ENCODE measurements at regions not wholly inside any gene's neighbourhood (a gene's known extent, or its start where the extent isn't known, plus 50 kb on each side); places are given as distances from the start of the nearest gene placed in this dataset.
"Not testable (repeated sequence)": the region's sequence is repeated elsewhere in the genome, so short reads cannot be mapped to it uniquely, and the experiment has no call there.

- DNase-seq (ENCODE audit: low read depth, low spot score), result no peak
- in situ Hi-C loops (cut with HindIII; ENCODE audit: low pct_unique_long_range_greater_than_20kb, low sequenced_read_pairs), result no loop called here
Observed at GRCh38 chr5:122639033-122639432, 135.8 kb upstream of the SNX2 start.

DNA sequence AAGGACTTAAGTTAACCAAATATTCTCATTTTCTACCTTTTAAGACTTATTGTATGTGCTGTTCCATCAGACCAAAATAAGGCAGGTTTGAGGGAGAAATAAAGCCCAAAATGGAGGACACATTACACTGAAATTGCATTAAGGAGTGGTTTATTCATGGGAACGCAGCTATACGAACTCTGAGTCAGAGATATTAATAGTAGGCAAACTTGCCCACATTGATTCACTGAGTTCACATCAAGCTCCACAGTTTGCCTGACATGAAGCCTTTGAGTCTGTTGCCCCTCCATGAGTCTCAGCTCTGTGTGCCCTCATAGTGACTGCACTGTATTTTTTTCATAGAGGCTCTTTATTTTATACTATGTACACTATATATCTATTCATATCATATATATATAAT lies 135.0 kb upstream of the SNX2 start:
- DNase-seq (ENCODE audit: low read depth, low spot score), result no peak
- in situ Hi-C loops (cut with HindIII; ENCODE audit: low pct_unique_long_range_greater_than_20kb, low sequenced_read_pairs), result no loop called here

GRCh38 chr5:122649080-122649479 lies 125.8 kb upstream of the SNX2 start:
- DNase-seq (ENCODE audit: low read depth, low spot score), result no peak
- in situ Hi-C loops (cut with HindIII; ENCODE audit: low pct_unique_long_range_greater_than_20kb, low sequenced_read_pairs), result no loop called here

DNA sequence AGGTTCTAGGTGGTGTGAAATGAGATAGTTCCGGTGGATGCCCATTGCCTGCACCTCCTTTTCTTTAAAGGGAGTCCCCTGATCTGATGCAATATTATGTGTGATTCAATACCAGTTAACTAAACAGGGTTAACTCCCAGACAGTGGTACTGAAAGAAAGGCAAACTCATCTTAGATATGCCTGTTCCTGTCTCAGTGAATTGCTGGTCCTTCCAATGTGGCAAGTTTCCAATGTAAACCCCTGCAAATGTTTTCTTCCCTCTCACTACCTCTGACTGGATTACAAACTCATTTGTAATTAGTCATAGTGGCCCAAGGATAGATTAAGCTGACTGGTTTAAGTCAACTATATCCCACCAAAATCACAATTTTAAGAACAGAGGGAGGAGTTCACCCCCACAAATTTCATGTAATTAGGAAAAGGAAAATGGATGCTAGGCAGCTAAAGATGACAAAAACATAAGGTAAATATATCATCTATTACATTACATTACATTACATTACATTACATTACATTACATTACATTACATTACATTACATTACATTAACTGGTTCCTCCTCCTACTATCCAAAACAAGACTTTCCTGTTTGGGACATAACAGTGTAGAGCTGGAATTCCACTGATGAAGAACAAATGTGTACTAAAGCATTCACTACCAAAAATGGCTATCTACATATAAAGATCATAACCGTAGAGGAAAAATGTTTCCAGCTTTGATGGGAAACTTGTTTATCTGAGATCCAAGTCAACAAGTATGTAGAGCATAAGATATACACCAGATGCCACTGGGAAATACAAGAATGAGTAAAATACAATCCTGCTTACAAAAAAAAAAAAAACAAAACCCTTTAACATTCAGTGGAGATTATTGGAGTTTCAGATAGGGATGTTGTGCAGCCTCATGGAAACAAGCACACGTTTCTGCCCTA lies 121.5 kb upstream of the SNX2 start:
- DNase-seq (ENCODE audit: low read depth, low spot score), result no peak
- in situ Hi-C loops (cut with HindIII; ENCODE audit: low pct_unique_long_range_greater_than_20kb, low sequenced_read_pairs), result no loop called here

GRCh38 chr5:122656160-122656559 lies 118.7 kb upstream of the SNX2 start:
- in situ Hi-C loops (cut with HindIII; ENCODE audit: low pct_unique_long_range_greater_than_20kb, low sequenced_read_pairs), result no loop called here
- DNase-seq (ENCODE audit: low read depth, low spot score), result no peak

- in situ Hi-C loops (cut with HindIII; ENCODE audit: low pct_unique_long_range_greater_than_20kb, low sequenced_read_pairs), result no loop called here
Observed at GRCh38 chr5:122656577-122656976, 118.3 kb upstream of the SNX2 start.

DNA sequence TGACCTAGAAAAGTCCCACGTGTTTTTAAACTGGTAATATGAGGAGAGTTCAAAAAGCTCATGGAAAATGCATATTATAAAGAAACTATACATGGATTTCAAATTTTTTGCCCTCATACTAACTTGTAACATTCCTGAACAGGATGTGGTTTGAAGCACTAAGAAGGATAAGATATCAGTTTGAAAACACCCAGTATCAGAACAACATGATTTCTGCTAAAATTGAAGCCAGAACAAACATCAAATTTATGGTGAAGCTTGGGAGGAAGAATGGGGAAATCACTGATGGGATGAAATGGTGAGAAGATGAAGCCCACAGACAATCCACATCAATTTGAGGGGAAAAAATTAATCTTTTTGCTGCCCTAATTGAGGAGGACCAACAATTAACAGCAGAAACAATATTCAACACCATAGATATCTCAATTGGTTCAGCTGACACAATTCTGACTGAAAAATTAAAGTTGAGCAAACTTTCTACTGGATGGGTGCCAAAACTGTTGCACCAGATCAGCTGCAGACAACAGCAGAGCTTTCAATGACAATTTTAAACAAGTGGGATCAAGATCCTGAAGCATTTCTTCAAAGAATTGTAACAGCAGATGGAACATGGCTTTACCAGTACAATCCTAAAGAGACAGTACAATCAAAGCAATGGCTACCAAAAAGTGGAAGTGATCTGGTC lies 113.2 kb upstream of the SNX2 start:
- in situ Hi-C loops (cut with HindIII; ENCODE audit: low pct_unique_long_range_greater_than_20kb, low sequenced_read_pairs), result no loop called here

More at GRCh38 chr5:122656577-122656976, 118.3 kb upstream of the SNX2 start:
- no peak for DNase-seq (ENCODE audit: low read depth, low spot score)

DNA sequence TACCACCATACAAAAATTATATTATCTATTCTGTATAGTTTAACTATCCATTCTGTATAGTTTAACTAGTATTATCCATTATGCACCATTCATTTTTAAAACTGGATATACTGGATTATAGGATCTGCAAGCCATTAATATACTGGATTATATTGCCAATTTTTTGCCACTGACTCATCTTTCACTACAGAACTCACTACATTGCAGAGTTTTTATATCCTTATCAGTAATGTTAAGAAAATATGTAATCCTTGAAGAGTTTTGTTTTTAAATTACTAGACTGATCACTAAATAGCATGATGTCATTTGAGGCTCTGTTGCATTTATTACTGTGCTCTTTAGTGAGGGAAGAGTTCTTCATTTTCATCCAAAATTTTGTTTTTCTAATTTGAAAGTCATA lies 109.8 kb upstream of the SNX2 start:
- DNase-seq (ENCODE audit: low read depth, low spot score), result no peak
- in situ Hi-C loops (cut with HindIII; ENCODE audit: low pct_unique_long_range_greater_than_20kb, low sequenced_read_pairs), result no loop called here

More for the DNA sequence above, 113.2 kb upstream of the SNX2 start:
- DNase-seq (ENCODE audit: low read depth, low spot score), result no peak

DNA sequence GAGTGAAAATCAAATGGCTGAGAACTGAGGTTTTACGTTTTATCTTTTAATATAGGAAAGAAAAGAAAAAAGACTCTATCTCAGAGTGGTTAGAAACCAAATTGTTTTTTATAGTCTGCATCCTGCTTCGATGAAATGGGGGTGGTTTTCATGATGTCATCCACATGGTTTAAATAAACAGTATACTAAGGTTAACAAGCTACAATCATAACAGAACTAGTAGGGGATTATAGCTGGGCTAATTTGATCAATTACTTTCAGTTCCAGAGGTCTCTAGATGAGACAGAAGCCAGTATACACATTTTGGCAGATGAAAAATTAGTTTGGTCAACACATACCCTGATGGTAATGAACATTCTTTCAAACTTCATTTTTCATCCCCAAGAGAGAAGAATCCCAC lies 106.3 kb upstream of the SNX2 start:
- in situ Hi-C loops (cut with HindIII; ENCODE audit: low pct_unique_long_range_greater_than_20kb, low sequenced_read_pairs), result no loop called here
- DNase-seq (ENCODE audit: low read depth, low spot score), result no peak

GRCh38 chr5:122669709-122670108 lies 105.2 kb upstream of the SNX2 start:
- in situ Hi-C loops (cut with HindIII; ENCODE audit: low pct_unique_long_range_greater_than_20kb, low sequenced_read_pairs), result not testable (repeated sequence)

DNA sequence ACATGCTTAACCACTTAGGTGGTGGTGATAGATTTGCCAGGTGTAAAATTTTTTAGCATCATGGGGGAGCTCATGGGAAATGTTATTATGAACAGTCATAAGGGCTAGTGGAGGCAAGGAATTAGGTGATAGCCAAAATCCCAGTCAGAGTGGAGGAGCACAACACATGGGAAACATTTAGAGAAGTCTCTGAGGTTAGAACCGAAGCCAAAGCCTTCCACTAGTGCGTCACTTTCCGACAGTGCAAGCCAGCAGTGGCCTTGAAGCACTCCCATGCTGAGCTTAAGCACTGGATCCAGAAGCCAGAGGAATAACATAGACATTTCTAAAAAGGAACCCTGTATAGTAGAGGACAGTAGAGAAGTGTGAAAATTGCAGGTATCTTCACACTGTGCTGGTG lies 101.5 kb upstream of the SNX2 start:
- DNase-seq (ENCODE audit: low read depth, low spot score), result no peak
- in situ Hi-C loops (cut with HindIII; ENCODE audit: low pct_unique_long_range_greater_than_20kb, low sequenced_read_pairs), result no loop called here

More at GRCh38 chr5:122669709-122670108, 105.2 kb upstream of the SNX2 start:
- not testable (repeated sequence) for DNase-seq (ENCODE audit: low read depth, low spot score)

GRCh38 chr5:122674385-122674784 lies 100.5 kb upstream of the SNX2 start:
- in situ Hi-C loops (cut with HindIII; ENCODE audit: low pct_unique_long_range_greater_than_20kb, low sequenced_read_pairs), result no loop called here
- DNase-seq (ENCODE audit: low read depth, low spot score), result no peak

DNA sequence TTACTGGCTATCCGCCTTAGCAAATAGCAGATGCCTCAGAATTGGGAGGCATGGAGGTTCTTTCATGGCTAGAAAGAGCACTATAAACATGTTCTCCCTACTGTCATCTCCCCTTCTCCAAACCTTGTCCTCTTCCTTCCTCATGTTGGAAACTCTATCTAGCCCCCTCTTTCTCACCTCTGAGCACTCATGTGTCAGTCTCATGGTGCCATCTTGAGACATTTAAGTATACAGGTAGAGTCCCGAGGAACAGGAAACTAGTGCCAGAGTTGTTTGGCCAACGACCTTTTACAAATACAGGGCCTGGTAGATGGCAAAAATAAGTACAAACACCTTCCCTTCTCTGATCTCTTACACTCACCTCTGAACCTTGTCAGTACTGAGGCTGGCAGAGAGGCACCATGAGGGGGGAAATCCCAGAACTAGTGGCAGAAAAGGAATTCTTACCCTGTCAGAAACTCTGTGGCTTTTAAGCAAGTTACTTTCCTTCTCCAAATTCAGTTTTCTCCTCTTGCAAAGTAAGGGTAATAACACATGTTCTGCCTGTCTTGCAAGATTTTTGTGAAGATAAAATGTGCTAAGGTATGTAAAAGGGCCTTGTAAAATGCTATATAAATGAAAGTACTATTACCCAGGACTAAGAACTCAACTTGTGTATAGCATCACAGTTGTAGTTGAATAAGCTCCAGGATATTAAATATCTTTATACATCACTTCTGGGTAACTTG lies 94.1 kb upstream of the SNX2 start:
- in situ Hi-C loops (cut with HindIII; ENCODE audit: low pct_unique_long_range_greater_than_20kb, low sequenced_read_pairs), result no loop called here
- DNase-seq (ENCODE audit: low read depth, low spot score), result no peak

DNA sequence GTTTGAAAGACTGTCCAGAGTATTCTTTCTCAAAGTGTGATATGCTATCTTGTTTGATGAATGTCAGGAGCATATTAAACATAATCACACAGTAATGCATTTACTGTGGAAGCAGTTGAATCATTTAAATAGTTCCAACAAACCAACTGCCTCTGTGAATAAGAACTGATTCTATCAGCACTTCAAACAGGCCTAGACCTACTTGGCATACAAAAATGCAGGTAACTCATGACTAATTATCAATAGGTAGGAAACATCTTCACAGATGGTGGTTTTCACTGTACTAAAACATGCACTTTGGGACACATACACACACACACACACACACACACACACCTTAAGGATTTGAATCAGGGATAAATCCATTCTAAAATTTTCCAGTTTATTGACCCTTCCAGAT lies 91.2 kb upstream of the SNX2 start:
- no peak for DNase-seq (ENCODE audit: low read depth, low spot score)
- in situ Hi-C loops (cut with HindIII; ENCODE audit: low pct_unique_long_range_greater_than_20kb, low sequenced_read_pairs), result no loop called here

DNA sequence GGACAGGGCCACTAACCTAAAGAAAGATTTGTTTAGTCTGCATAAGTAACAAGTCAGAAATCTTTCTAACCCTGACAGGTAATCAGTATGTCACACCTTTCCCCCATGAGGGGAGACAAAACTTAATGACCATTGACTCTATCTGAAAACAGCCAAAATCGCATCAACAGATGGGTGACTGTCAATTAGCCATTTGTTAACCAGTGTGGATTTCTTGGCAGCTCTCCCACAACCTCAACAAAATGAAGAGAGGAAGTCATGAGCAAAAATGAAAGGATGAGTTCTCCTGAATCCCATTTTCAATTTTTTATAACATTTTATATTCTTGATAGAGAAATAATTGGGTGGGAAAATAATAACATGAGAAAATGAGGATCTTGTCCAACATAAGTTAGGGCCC lies 84.6 kb upstream of the SNX2 start:
- in situ Hi-C loops (cut with HindIII; ENCODE audit: low pct_unique_long_range_greater_than_20kb, low sequenced_read_pairs), result no loop called here
- DNase-seq (ENCODE audit: low read depth, low spot score), result no peak

GRCh38 chr5:122691931-122692330 lies 82.9 kb upstream of the SNX2 start:
- in situ Hi-C loops (cut with HindIII; ENCODE audit: low pct_unique_long_range_greater_than_20kb, low sequenced_read_pairs), result no loop called here
- no peak for DNase-seq (ENCODE audit: low read depth, low spot score)

- in situ Hi-C loops (cut with HindIII; ENCODE audit: low pct_unique_long_range_greater_than_20kb, low sequenced_read_pairs), result no loop called here
- no peak for DNase-seq (ENCODE audit: low read depth, low spot score)
Observed at GRCh38 chr5:122693963-122694362, 80.9 kb upstream of the SNX2 start.

- DNase-seq (ENCODE audit: low read depth, low spot score), result no peak
- in situ Hi-C loops (cut with HindIII; ENCODE audit: low pct_unique_long_range_greater_than_20kb, low sequenced_read_pairs), result no loop called here
Observed at GRCh38 chr5:122694884-122695283, 80.0 kb upstream of the SNX2 start.

All from SK-MEL-5 (cell line).